ENCODE measurements at regions not wholly inside any gene's neighbourhood (a gene's known extent, or its start where the extent isn't known, plus 50 kb on each side); places are given as distances from the start of the nearest gene placed in this dataset.
"Not testable (repeated sequence)": the region's sequence is repeated elsewhere in the genome, so short reads cannot be mapped to it uniquely, and the experiment has no call there.

- no peaks in the 10 kb centered on the region for H4K20me1 ChIP-seq (ENCODE audit: insufficient read depth, low read length)
- no peaks in the 10 kb centered on the region for H3K9me2 ChIP-seq (ENCODE audit: insufficient read depth, low read length)
- peaks cover 30% of the 10 kb centered on the region for H3K4me1 ChIP-seq (ENCODE audit: insufficient read depth, low read length, poor library complexity, severe bottlenecking)
- peak; percentile 93 for DNase-seq (ENCODE audit: low spot score)
- H3K79me2 ChIP-seq (ENCODE audit: insufficient read depth, low read depth, low read length), result 0 out of 2 replicates have a peak, but pooled peaks cover 4% of the 10 kb centered on the region
- no peak overlapping the region for H3K27ac ChIP-seq (ENCODE audit: low read depth, low read length, poor library complexity, severe bottlenecking)
- ChIA-PET POLR2A (no interaction called here), CTCF (ENCODE audit: unreplicated experiment) (no interaction called here)
- no peaks in the 10 kb centered on the region for H3K36me3 ChIP-seq (ENCODE audit: insufficient read depth, low read length)
- no peaks in the 10 kb centered on the region for H3K9me3 ChIP-seq (ENCODE audit: low read length)
- TF ChIP-seq CTCF (conservative IDR thresholded peaks at IDR 0.05; ENCODE audit: low read length) (no peak), EZH2phosphoT487 (IDR thresholded peaks at IDR 0.05; ENCODE audit: borderline replicate concordance, low read depth, low read length) (no peak)
- H2AFZ ChIP-seq (ENCODE audit: low read length), result peak overlapping the region; percentile 65; the same call in 1 of the 2 replicates
- no TSS peak for BruUV-seq (replicated peaks)
- peak overlapping the region; percentile 67 for H3K4me2 ChIP-seq (ENCODE audit: low read length)
- peak overlapping the region; percentile 93 for H3K4me3 ChIP-seq (ENCODE audit: low read depth, low read length, poor library complexity, severe bottlenecking)
- intact Hi-C loops (cut with micrococcal nuclease; ENCODE audit: unreplicated experiment), result no loop called here
Observed at GRCh38 chr2:242088471-242089212, 219.1 kb downstream of the RTP5 start.

GRCh38 chr2:242089213-242089549 lies 219.7 kb downstream of the RTP5 start:
- H3K27ac ChIP-seq (ENCODE audit: low read depth, low read length, poor library complexity, severe bottlenecking), result not testable (repeated sequence)

GRCh38 chr2:242097278-242097677 lies 227.7 kb downstream of the RTP5 start:
- H3K4me3 ChIP-seq (ENCODE audit: low read depth, low read length, poor library complexity, severe bottlenecking); CTCF ChIA-PET (ENCODE audit: unreplicated experiment); H2AFZ ChIP-seq (ENCODE audit: low read length); H4K20me1 ChIP-seq (ENCODE audit: insufficient read depth, low read length); H3K4me2 ChIP-seq (ENCODE audit: low read length); H3K9me3 ChIP-seq (ENCODE audit: low read length); H3K27ac ChIP-seq (ENCODE audit: low read depth, low read length, poor library complexity, severe bottlenecking); BruUV-seq (replicated peaks); POLR2A ChIA-PET; H3K79me2 ChIP-seq (ENCODE audit: insufficient read depth, low read depth, low read length); H3K9me2 ChIP-seq (ENCODE audit: insufficient read depth, low read length); DNase-seq (ENCODE audit: low spot score); intact Hi-C loops (cut with micrococcal nuclease; ENCODE audit: unreplicated experiment); H3K36me3 ChIP-seq (ENCODE audit: insufficient read depth, low read length): not testable (repeated sequence)
- peaks cover 18% of the 10 kb centered on the region for H3K4me1 ChIP-seq (ENCODE audit: insufficient read depth, low read length, poor library complexity, severe bottlenecking)

More at GRCh38 chr2:242089213-242089549, 219.7 kb downstream of the RTP5 start:
- peak overlapping the region; percentile 93 for H3K4me3 ChIP-seq (ENCODE audit: low read depth, low read length, poor library complexity, severe bottlenecking)
- BruUV-seq (replicated peaks); H3K79me2 ChIP-seq (ENCODE audit: insufficient read depth, low read depth, low read length); H3K9me3 ChIP-seq (ENCODE audit: low read length); intact Hi-C loops (cut with micrococcal nuclease; ENCODE audit: unreplicated experiment); H4K20me1 ChIP-seq (ENCODE audit: insufficient read depth, low read length); CTCF ChIA-PET (ENCODE audit: unreplicated experiment); H3K36me3 ChIP-seq (ENCODE audit: insufficient read depth, low read length); H3K9me2 ChIP-seq (ENCODE audit: insufficient read depth, low read length); POLR2A ChIA-PET; DNase-seq (ENCODE audit: low spot score): not testable (repeated sequence)
- H2AFZ ChIP-seq (ENCODE audit: low read length), result peak overlapping the region; percentile 65; the same call in 1 of the 2 replicates
- peak overlapping the region; percentile 67 for H3K4me2 ChIP-seq (ENCODE audit: low read length)
- H3K4me1 ChIP-seq (ENCODE audit: insufficient read depth, low read length, poor library complexity, severe bottlenecking), result peaks cover 35% of the 10 kb centered on the region
